Heart left ventricle (tissue), 16 donors: ENCODE measurements at regions not wholly inside any gene's neighbourhood (a gene's known extent, or its start where the extent isn't known, plus 50 kb on each side); places are given as distances from the start of the nearest gene placed in this dataset.

Experiments used
- ATAC-seq, 4 donors: fragments of 200-7000 bp; cut with Tn5 transposase; one replicate each; pipeline ENCODE4 v1.9.1; 2020 to 2022; ENCODE audit warnings: moderate library complexity in 4 of 4, mild to moderate bottlenecking in 3 of 4, moderate number of reproducible peaks in 1 of 4
- DNase-seq, 5 donors: peaks; one replicate each; pipeline ENCODE4 v3.0.0-alpha.2; 2020
- H3K27ac ChIP-seq, 12 donors: fragments of 200-600 bp; sonication (generic) in 4 of 12; one replicate each; pipeline versions ENCODE4 v1.5.0 to v1.8.0; 2016 to 2022; ENCODE audit warnings: mild to moderate bottlenecking in 2 of 12
- H3K27me3 ChIP-seq, 9 donors: fragments of 200-600 bp; sonication (generic) in 2 of 9; one replicate each; pipeline versions ENCODE4 v1.5.1 to v1.8.0; 2016 to 2022; ENCODE audit warnings: mild to moderate bottlenecking in 3 of 9
- H3K36me3 ChIP-seq, 9 donors: fragments of 200-600 bp; sonication (generic) in 2 of 9; one replicate each; pipeline versions ENCODE4 v1.5.0 to v1.8.0; 2018 to 2022; ENCODE audit warnings: mild to moderate bottlenecking in 2 of 9
- H3K4me1 ChIP-seq, 12 donors: fragments of 200-600 bp; sonication (generic) in 4 of 12; one replicate each; pipeline versions ENCODE4 v1.5.0 to v1.8.0; 2016 to 2022; ENCODE audit warnings: mild to moderate bottlenecking in 3 of 12
- H3K4me3 ChIP-seq, 12 donors: fragments of 200-600 bp; sonication (generic) in 4 of 12; one replicate each; pipeline versions ENCODE4 v1.5.0 to v1.8.0; 2017 to 2022; ENCODE audit warnings: mild to moderate bottlenecking in 9 of 12, moderate library complexity in 4 of 12
- H3K9me3 ChIP-seq, 12 donors: fragments of 200-600 bp; sonication (generic) in 4 of 12; one replicate each; pipeline versions ENCODE4 v1.5.0 to v1.8.0; 2016 to 2022; ENCODE audit warnings: mild to moderate bottlenecking in 1 of 12
- CTCF ChIP-seq, 12 donors: fragments of 200-600 bp; sonication (generic) in 4 of 12; IDR thresholded peaks; one replicate each; pipeline versions ENCODE4 v1.5.0 to v1.8.0; 2018 to 2022; ENCODE audit warnings: antibody characterized with exemption in 12 of 12, mild to moderate bottlenecking in 5 of 12
- POLR2A ChIP-seq, 2 donors: fragments of 450-650 bp; IDR thresholded peaks; one replicate each; pipeline ENCODE4 v1.6.1; 2017; ENCODE audit warnings: antibody characterized with exemption in 2 of 2, mild to moderate bottlenecking in 2 of 2, moderate library complexity in 2 of 2
- WGBS, 4 donors: extraction: QIAGEN DNeasy Blood & Tissue Kit in 2 of 4; methylation state at CpG; one replicate each; pipeline versions ENCODE4 v1.1.5 to v1.1.7; 2013 to 2018; 5-methylcytosine and 5-hydroxymethylcytosine counted together
- intact Hi-C, 10 donors: fragments of 100-400 bp; cut with DNase I; formaldehyde crosslinking; loops; one replicate each; pipeline versions ENCODE4 v1.11.1 to v1.14.2; 2022
- donor health status: ischemic (EF 13 %, LVEDD 7.1; RV severe dilation, severe dysfunction).
- donor health status: healthy with polysubstance abuse.
- donor health status: DM: no; HTN: yes; CAD: no.
- donor health status: DM: no; HTN: no; CAD: no.
- donor health status: ischemic (EF 25% LVEDD 6.9; RV normal size, moderate dysfunction).
- donor health status: ischemic (EF 25% LVEDD 5.7; RV mildly dilated, moderate dysfunction).
- donor health status: healthy.
- donor health status: DM: yes; HTN: yes; CAD: no.
- donor health status: ischemic (EF 35%, LVEDD 5.7; RV mildly dilated, moderate dysfunction).
- donor health status: nonischemic (EF 11% LVEDD 7.7; RV severe dilation, severe dysfunction).
- donor health status: DM: yes; HTN: yes; CAD: no.
- donor health status: PGD.
- donor health status: ischemic (EF 29% LVEDD 5.4; RV normal size, mild dysfunction).
- donor health status: nonischemic (EF 23%, LVEDD 6.1; RV moderate dilation, normal function).

GRCh38 chr12:105461944-105462762 is 131.7 kb downstream of the C12orf75 start:
- Histone ChIP-seq H3K27me3 (no peaks in the 10 kb centered on the region), H3K36me3 (no peaks in the 10 kb centered on the region), H3K4me3 (no peak overlapping the region), H3K4me1 (peaks cover 0 to 32% (median 11%) of the 10 kb centered on the region in 12 donors), H3K9me3 (peaks cover 0 to 10% (median 2%) of the 10 kb centered on the region in 12 donors), H3K27ac (no peak overlapping the region)
- no peak for ATAC-seq
- 86 to 90% (median 87%) methylated on average over 7 of the region's 7 CpGs for WGBS, 4 donors
- intact Hi-C loops = loop anchor here in 1 of 10 donors (10.0 kb wide), 1 partner anchor 193 kb away; no protein-coding TSS in a partner anchor
- TF ChIP-seq POLR2A (IDR thresholded peaks at IDR 0.05) = no peak
- no peak for TF ChIP-seq CTCF (IDR thresholded peaks at IDR 0.05)
- no peak for DNase-seq

- TF ChIP-seq CTCF (IDR thresholded peaks at IDR 0.05) (no peak), POLR2A (IDR thresholded peaks at IDR 0.05) (no peak)
- intact Hi-C loops = loop anchor here in 1 of 10 donors (10.0 kb wide), 1 partner anchor 192 kb away; no protein-coding TSS in a partner anchor
- peaks cover 0 to 36% (median 11%) of the 10 kb centered on the region in 12 donors for H3K4me1 ChIP-seq
- peaks cover 0 to 10% (median 2%) of the 10 kb centered on the region in 12 donors for H3K9me3 ChIP-seq
- H3K4me3 ChIP-seq = no peak overlapping the region
- no peak overlapping the region for H3K27ac ChIP-seq
- WGBS, 4 donors = 90 to 100% (median 96%) methylated on average over 2 of the region's 2 CpGs
- no peak for ATAC-seq
- no peaks in the 10 kb centered on the region for H3K27me3 ChIP-seq
- no peaks in the 10 kb centered on the region for H3K36me3 ChIP-seq
- no peak for DNase-seq
These were observed 132.3 kb downstream of the C12orf75 start for GRCh38 chr12:105462831-105463230.

GRCh38 chr12:105464406-105464805 is 133.9 kb downstream of the C12orf75 start:
- no peak for DNase-seq
- Histone ChIP-seq H3K36me3 (no peaks in the 10 kb centered on the region), H3K27ac (no peak overlapping the region), H3K9me3 (no peaks in the 10 kb centered on the region), H3K4me3 (no peak overlapping the region), H3K27me3 (no peaks in the 10 kb centered on the region), H3K4me1 (peaks cover 0 to 51% (median 19%) of the 10 kb centered on the region in 12 donors)
- no peak for ATAC-seq
- intact Hi-C loops = loop anchor here in 1 of 10 donors (10.0 kb wide), 1 partner anchor 190 kb away; no protein-coding TSS in a partner anchor
- WGBS, 4 donors = 52 to 72% (median 61%) methylated on average over 3 of the region's 3 CpGs
- no peak for TF ChIP-seq CTCF (IDR thresholded peaks at IDR 0.05)
- TF ChIP-seq POLR2A (IDR thresholded peaks at IDR 0.05) = no peak

GRCh38 chr12:105466231-105466900 is 135.9 kb downstream of the C12orf75 start:
- intact Hi-C loops = loop anchor here in 1 of 10 donors (10.0 kb wide), 1 partner anchor 188 kb away; no protein-coding TSS in a partner anchor
- H3K27ac ChIP-seq = peak overlapping the region; percentile 30 to 87 (median 66)
- TF ChIP-seq POLR2A (IDR thresholded peaks at IDR 0.05) (no peak), CTCF (IDR thresholded peaks at IDR 0.05) (no peak)
- no peaks in the 10 kb centered on the region for H3K27me3 ChIP-seq
- no peaks in the 10 kb centered on the region for H3K36me3 ChIP-seq
- H3K9me3 ChIP-seq = no peaks in the 10 kb centered on the region
- H3K4me1 ChIP-seq = peaks cover 0 to 39% (median 16%) of the 10 kb centered on the region in 12 donors
- no peak overlapping the region for H3K4me3 ChIP-seq
- ATAC-seq = peak in 1 of 4 donors; percentile 38
- no peak for DNase-seq
- WGBS, 4 donors = 52 to 70% (median 61%) methylated on average over 5 of the region's 5 CpGs
